DOHH2 (cell line): ENCODE measurements at regions not wholly inside any gene's neighbourhood (a gene's known extent, or its start where the extent isn't known, plus 50 kb on each side); places are given as distances from the start of the nearest gene placed in this dataset.
A peak's percentile ranks its signal among the peaks of the same experiment; 100 is the strongest.

Source experiments
- H3F3A ChIP-seq: fragments of 200-600 bp; sonication (generic), shearing (Covaris generic); 2 replicates; pipeline ENCODE4 v1.6.0; 2016; ENCODE audit warnings: antibody characterized with exemption, mild to moderate bottlenecking; ENCODE audit not compliant: control insufficient read depth, insufficient read depth
- H3K27ac ChIP-seq: fragments of 200-600 bp; sonication (generic); 2 replicates; pipeline ENCODE4 v1.5.1; 2014; ENCODE audit warnings: low read depth, mild to moderate bottlenecking, low read length, moderate library complexity
- H3K27me3 ChIP-seq: fragments of 200-600 bp; sonication (generic); 2 replicates; pipeline ENCODE4 v1.6.1; 2014; ENCODE audit warnings: mild to moderate bottlenecking, low read length, mixed read lengths; ENCODE audit not compliant: control insufficient read depth
- H3K36me3 ChIP-seq: fragments of 200-600 bp; sonication (generic); 2 replicates; pipeline ENCODE4 v1.6.1; 2014; ENCODE audit warnings: mild to moderate bottlenecking, low read length, moderate library complexity, mixed read lengths; ENCODE audit not compliant: control insufficient read depth
- H3K4me1 ChIP-seq: fragments of 200-600 bp; sonication (generic); 2 replicates; pipeline ENCODE4 v1.6.1; 2014; ENCODE audit warnings: mild to moderate bottlenecking, low read length, mixed read lengths; ENCODE audit not compliant: control insufficient read depth
- H3K4me2 ChIP-seq: fragments of 200-600 bp; sonication (generic); 2 replicates; pipeline ENCODE4 v1.6.0; 2014; ENCODE audit warnings: mild to moderate bottlenecking, low read length, moderate library complexity
- H3K4me3 ChIP-seq: fragments of 200-600 bp; sonication (generic); 2 replicates; pipeline ENCODE4 v1.5.1; 2014; ENCODE audit warnings: mild to moderate bottlenecking, low read length, mixed read lengths
- H3K79me2 ChIP-seq: fragments of 200-600 bp; sonication (generic); 2 replicates; pipeline ENCODE4 v1.6.1; 2014; ENCODE audit warnings: mild to moderate bottlenecking, low read length, mixed read lengths; ENCODE audit not compliant: control insufficient read depth
- H3K9me2 ChIP-seq: fragments of 200-600 bp; sonication (generic); replicated peaks from 2 replicates; pipeline ENCODE4 v1.6.1; 2014; ENCODE audit warnings: mild to moderate bottlenecking, low read length, mixed read lengths; ENCODE audit not compliant: control insufficient read depth
- H3K9me3 ChIP-seq: fragments of 200-600 bp; sonication (generic); 2 replicates; pipeline ENCODE4 v1.6.1; 2014; ENCODE audit warnings: antibody characterized with exemption, low read length, mixed read lengths; ENCODE audit not compliant: control insufficient read depth, insufficient read depth
- H4K20me1 ChIP-seq: fragments of 200-600 bp; sonication (generic); 2 replicates; pipeline ENCODE4 v1.6.0; 2014; ENCODE audit warnings: low read depth, mild to moderate bottlenecking, antibody characterized with exemption, low read length, moderate library complexity; ENCODE audit not compliant: control insufficient read depth, insufficient read depth
- CTCF ChIP-seq: fragments of 200-600 bp; sonication (generic); IDR thresholded peaks from one replicate; pipeline ENCODE4 v1.5.1; 2014; ENCODE audit warnings: antibody characterized with exemption, mild to moderate bottlenecking, low read depth, low read length; ENCODE audit not compliant: poor library complexity, severe bottlenecking
- EZH2phosphoT487 ChIP-seq: fragments of 200-600 bp; sonication (generic); IDR thresholded peaks from 2 replicates; pipeline ENCODE4 v1.6.1; 2017; ENCODE audit warnings: borderline replicate concordance, mild to moderate bottlenecking, antibody characterized with exemption, low read length, moderate library complexity, mixed read lengths

- H3K36me3 ChIP-seq: no peaks in the 10 kb centered on the region
- peaks cover 5% of the 10 kb centered on the region; the same call in 1 of the 2 replicates for H3K9me3 ChIP-seq
- H3K27ac ChIP-seq: no peak overlapping the region
- no peaks in the 10 kb centered on the region for H3K9me2 ChIP-seq
- no peaks in the 10 kb centered on the region for H4K20me1 ChIP-seq
- H3K4me3 ChIP-seq: no peak overlapping the region
- no peaks in the 10 kb centered on the region for H3F3A ChIP-seq
- TF ChIP-seq CTCF (no peak), EZH2phosphoT487 (no peak)
- no peaks in the 10 kb centered on the region for H3K79me2 ChIP-seq
- peaks cover under 1% of the 10 kb centered on the region for H3K4me1 ChIP-seq
- H3K4me2 ChIP-seq: no peak overlapping the region
- H3K27me3 ChIP-seq: no peaks in the 10 kb centered on the region
Observed at GRCh38 chr5:125834438-125835115, 588.6 kb upstream of the GRAMD2B start.

- H3K9me3 ChIP-seq: peaks cover 5% of the 10 kb centered on the region; the same call in 1 of the 2 replicates
- no peaks in the 10 kb centered on the region for H4K20me1 ChIP-seq
- H3K9me2 ChIP-seq: no peaks in the 10 kb centered on the region
- H3K27me3 ChIP-seq: no peaks in the 10 kb centered on the region
- no peaks in the 10 kb centered on the region for H3K79me2 ChIP-seq
- H3K4me3 ChIP-seq: no peak overlapping the region
- H3F3A ChIP-seq: no peaks in the 10 kb centered on the region
- no peaks in the 10 kb centered on the region for H3K4me1 ChIP-seq
- TF ChIP-seq CTCF: peak; percentile 50
- no peak for TF ChIP-seq EZH2phosphoT487
- H3K36me3 ChIP-seq: no peaks in the 10 kb centered on the region
- H3K4me2 ChIP-seq: peak overlapping the region; percentile 31; the same call in 1 of the 2 replicates
- H3K27ac ChIP-seq: no peak overlapping the region
Observed at GRCh38 chr5:125835293-125836172, 587.7 kb upstream of the GRAMD2B start.

- Histone ChIP-seq H3K79me2 (no peaks in the 10 kb centered on the region), H3K27ac (no peak overlapping the region), H3F3A (no peaks in the 10 kb centered on the region), H3K4me1 (no peaks in the 10 kb centered on the region), H4K20me1 (no peaks in the 10 kb centered on the region), H3K4me3 (no peak overlapping the region), H3K27me3 (no peaks in the 10 kb centered on the region), H3K36me3 (no peaks in the 10 kb centered on the region), H3K9me2 (no peaks in the 10 kb centered on the region), H3K9me3 (peaks cover 2% of the 10 kb centered on the region; the same call in 1 of the 2 replicates), H3K4me2 (no peak overlapping the region)
- TF ChIP-seq EZH2phosphoT487 (no peak), CTCF (no peak)
Observed at GRCh38 chr5:125836256-125836655, 587.0 kb upstream of the GRAMD2B start.
